SK-N-MC (cell line): ENCODE measurements at regions not wholly inside any gene's neighbourhood (a gene's known extent, or its start where the extent isn't known, plus 50 kb on each side); places are given as distances from the start of the nearest gene placed in this dataset.

Source experiments
- EZH2 ChIP-seq: fragments of 200-600 bp; sonication (generic); IDR thresholded peaks from one replicate; pipeline ENCODE4 v1.6.1; 2017; ENCODE audit warnings: antibody characterized with exemption
- FOXP2 ChIP-seq: optimal IDR thresholded peaks from 2 replicates; pipeline ENCODE3; 2011; ENCODE audit warnings: mild to moderate bottlenecking, moderate library complexity; ENCODE audit not compliant: insufficient read depth; ENCODE audit errors: extremely low read length, control extremely low read depth
- POLR2AphosphoS5 ChIP-seq: IDR thresholded peaks from 2 replicates; pipeline ENCODE4 v1.6.1; 2012; ENCODE audit warnings: mild to moderate bottlenecking, low read depth, low read length, borderline replicate concordance

DNA sequence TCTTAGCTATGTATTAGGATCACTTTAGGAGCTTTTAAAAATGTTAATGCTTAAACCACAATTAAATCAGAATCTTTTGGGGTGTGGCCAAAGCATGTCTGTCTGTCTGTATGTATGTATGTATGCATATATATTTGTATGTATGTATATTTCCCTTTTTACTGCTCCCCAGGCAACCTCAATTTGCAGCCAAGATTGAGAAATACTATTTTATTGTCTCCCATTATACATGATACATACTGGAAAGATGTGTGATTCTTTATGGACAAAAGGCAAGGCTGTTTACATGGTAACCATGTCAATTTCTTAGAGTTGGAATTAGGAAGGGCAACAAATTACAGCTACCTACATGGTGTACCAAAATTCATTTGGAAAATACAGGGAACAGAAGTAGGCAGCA lies 783.6 kb downstream of the ETS1 start:
- TF ChIP-seq EZH2 (no peak), POLR2AphosphoS5 (no peak), FOXP2 (no peak)
